ENCODE measurements at regions not wholly inside any gene's neighbourhood (a gene's known extent, or its start where the extent isn't known, plus 50 kb on each side); places are given as distances from the start of the nearest gene placed in this dataset.

GRCh38 chr2:150303281-150303680 is 184.2 kb downstream of the RND3 start:
- TF ChIP-seq POLR2AphosphoS5 (IDR thresholded peaks at IDR 0.05; ENCODE audit: low read depth, low read length) (no peak), POLR2A (IDR thresholded peaks at IDR 0.05; ENCODE audit: low read depth, low read length) (no peak), TAF1 (IDR thresholded peaks at IDR 0.05; ENCODE audit: borderline replicate concordance, low read depth, low read length) (no peak)
- DNase-seq (ENCODE audit: insufficient read length) (no peak), FAIRE-seq (no peak)

GRCh38 chr2:150298571-150299305 is 188.7 kb downstream of the RND3 start:
- FAIRE-seq: no peak
- no peak for TF ChIP-seq TAF1 (IDR thresholded peaks at IDR 0.05; ENCODE audit: borderline replicate concordance, low read depth, low read length)
- TF ChIP-seq POLR2A (IDR thresholded peaks at IDR 0.05; ENCODE audit: low read depth, low read length): no peak
- TF ChIP-seq POLR2AphosphoS5 (IDR thresholded peaks at IDR 0.05; ENCODE audit: low read depth, low read length): no peak
- DNase-seq (ENCODE audit: insufficient read length): no peak

- TF ChIP-seq POLR2AphosphoS5 (IDR thresholded peaks at IDR 0.05; ENCODE audit: low read depth, low read length): no peak
- no peak for TF ChIP-seq TAF1 (IDR thresholded peaks at IDR 0.05; ENCODE audit: borderline replicate concordance, low read depth, low read length)
- no peak for TF ChIP-seq POLR2A (IDR thresholded peaks at IDR 0.05; ENCODE audit: low read depth, low read length)
- DNase-seq (ENCODE audit: insufficient read length) (no peak), FAIRE-seq (no peak)
These were observed 190.5 kb downstream of the RND3 start for GRCh38 chr2:150296770-150297546.

- TF ChIP-seq POLR2AphosphoS5 (IDR thresholded peaks at IDR 0.05; ENCODE audit: low read depth, low read length) (no peak), POLR2A (IDR thresholded peaks at IDR 0.05; ENCODE audit: low read depth, low read length) (no peak), TAF1 (IDR thresholded peaks at IDR 0.05; ENCODE audit: borderline replicate concordance, low read depth, low read length) (no peak)
- FAIRE-seq (no peak), DNase-seq (ENCODE audit: insufficient read length) (no peak)
These were observed 191.9 kb downstream of the RND3 start for GRCh38 chr2:150295544-150295943.

GRCh38 chr2:150293771-150294170 is 193.7 kb downstream of the RND3 start:
- DNase-seq (ENCODE audit: insufficient read length): no peak
- TF ChIP-seq TAF1 (IDR thresholded peaks at IDR 0.05; ENCODE audit: borderline replicate concordance, low read depth, low read length) (no peak), POLR2AphosphoS5 (IDR thresholded peaks at IDR 0.05; ENCODE audit: low read depth, low read length) (no peak), POLR2A (IDR thresholded peaks at IDR 0.05; ENCODE audit: low read depth, low read length) (no peak)
- FAIRE-seq: no peak

DNA sequence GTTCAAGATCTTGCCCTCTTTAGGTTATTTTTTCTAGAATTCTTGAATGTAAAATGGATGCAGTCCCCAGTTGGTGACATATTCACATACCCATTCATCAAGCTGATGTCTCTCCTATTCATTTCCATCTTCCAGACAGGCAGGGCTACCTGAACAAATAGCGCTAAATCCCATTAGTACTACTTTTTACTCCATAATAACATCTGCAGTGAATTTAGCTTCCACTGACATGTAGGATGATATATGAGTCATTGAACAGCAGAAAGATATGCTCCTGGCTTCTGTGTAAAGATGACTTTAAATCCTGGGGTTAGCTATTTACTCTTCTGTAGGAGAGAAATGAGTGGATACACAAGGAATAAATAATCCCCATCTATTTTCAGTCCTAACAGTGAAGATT is 194.7 kb downstream of the RND3 start:
- FAIRE-seq (no peak), DNase-seq (ENCODE audit: insufficient read length) (no peak)
- no peak for TF ChIP-seq POLR2AphosphoS5 (IDR thresholded peaks at IDR 0.05; ENCODE audit: low read depth, low read length)

DNA sequence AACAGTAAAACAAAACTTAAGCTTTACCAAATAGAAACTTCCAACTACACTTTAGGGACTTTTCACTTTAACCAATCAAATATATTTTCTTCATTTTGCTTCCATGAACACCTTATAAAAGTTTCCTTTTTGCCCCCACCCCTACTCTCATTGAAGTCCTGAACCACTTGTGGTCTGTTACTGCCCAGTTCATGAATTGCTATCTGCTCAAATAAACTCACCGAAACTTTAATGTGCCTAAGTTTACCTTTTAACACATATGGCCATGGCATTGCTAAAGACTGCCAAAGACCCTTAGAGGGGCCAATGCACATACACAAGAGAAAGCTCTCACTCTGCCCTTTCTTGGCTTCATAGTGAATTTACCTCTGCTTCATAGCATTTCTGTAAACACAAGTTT is 195.3 kb downstream of the RND3 start:
- TF ChIP-seq TAF1 (IDR thresholded peaks at IDR 0.05; ENCODE audit: borderline replicate concordance, low read depth, low read length) (no peak), POLR2A (IDR thresholded peaks at IDR 0.05; ENCODE audit: low read depth, low read length) (no peak), POLR2AphosphoS5 (IDR thresholded peaks at IDR 0.05; ENCODE audit: low read depth, low read length) (no peak)
- DNase-seq (ENCODE audit: insufficient read length) (no peak), FAIRE-seq (no peak)

GRCh38 chr2:150286730-150287362 is 200.6 kb downstream of the RND3 start:
- DNase-seq (ENCODE audit: insufficient read length) (no peak), FAIRE-seq (no peak)

GRCh38 chr2:150284116-150284515 is 203.4 kb downstream of the RND3 start:
- FAIRE-seq: no peak
- DNase-seq (ENCODE audit: insufficient read length): no peak
- no peak for TF ChIP-seq POLR2A (IDR thresholded peaks at IDR 0.05; ENCODE audit: low read depth, low read length)
- TF ChIP-seq TAF1 (IDR thresholded peaks at IDR 0.05; ENCODE audit: borderline replicate concordance, low read depth, low read length): no peak
- TF ChIP-seq POLR2AphosphoS5 (IDR thresholded peaks at IDR 0.05; ENCODE audit: low read depth, low read length): no peak

More at GRCh38 chr2:150286730-150287362, 200.6 kb downstream of the RND3 start:
- TF ChIP-seq POLR2A (IDR thresholded peaks at IDR 0.05; ENCODE audit: low read depth, low read length): no peak
- no peak for TF ChIP-seq POLR2AphosphoS5 (IDR thresholded peaks at IDR 0.05; ENCODE audit: low read depth, low read length)
- TF ChIP-seq TAF1 (IDR thresholded peaks at IDR 0.05; ENCODE audit: borderline replicate concordance, low read depth, low read length): no peak

DNA sequence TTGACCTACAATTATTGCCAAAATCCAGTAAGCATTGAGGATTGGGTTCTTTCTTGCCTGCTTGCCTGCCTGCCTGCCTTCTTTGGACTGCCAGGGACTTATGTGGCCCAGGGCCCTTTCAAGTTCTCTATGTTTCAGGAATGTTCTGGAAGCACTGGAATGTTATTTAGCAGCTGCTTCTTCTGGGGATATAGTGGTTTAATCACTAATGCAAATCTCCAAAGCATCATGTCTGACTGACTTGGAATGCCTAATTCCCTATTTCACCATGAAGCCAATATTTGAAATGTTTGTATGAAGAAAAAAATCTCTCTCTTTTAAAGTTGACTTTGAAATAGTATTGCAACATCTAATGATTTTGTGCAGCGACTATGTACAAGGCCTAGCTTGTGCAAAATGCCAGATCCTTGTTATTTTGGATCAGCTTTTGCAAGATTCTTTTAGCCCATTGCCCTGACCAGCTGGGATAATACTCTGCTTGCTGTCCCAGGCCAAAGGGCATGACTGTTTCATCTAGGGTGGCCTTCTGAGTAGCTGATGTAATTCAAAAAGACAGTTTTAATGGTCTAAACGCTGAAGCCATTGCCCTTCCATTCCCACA is 204.6 kb downstream of the RND3 start:
- FAIRE-seq (no peak), DNase-seq (ENCODE audit: insufficient read length) (no peak)
- TF ChIP-seq POLR2AphosphoS5 (IDR thresholded peaks at IDR 0.05; ENCODE audit: low read depth, low read length) (no peak), POLR2A (IDR thresholded peaks at IDR 0.05; ENCODE audit: low read depth, low read length) (no peak), TAF1 (IDR thresholded peaks at IDR 0.05; ENCODE audit: borderline replicate concordance, low read depth, low read length) (no peak)

- no peak for FAIRE-seq
- DNase-seq (ENCODE audit: insufficient read length): no peak
- TF ChIP-seq POLR2AphosphoS5 (IDR thresholded peaks at IDR 0.05; ENCODE audit: low read depth, low read length) (no peak), POLR2A (IDR thresholded peaks at IDR 0.05; ENCODE audit: low read depth, low read length) (no peak), TAF1 (IDR thresholded peaks at IDR 0.05; ENCODE audit: borderline replicate concordance, low read depth, low read length) (no peak)
These were observed 205.1 kb downstream of the RND3 start for GRCh38 chr2:150282357-150282756.
